Activated CD4-positive, alpha-beta T cell treated with anti-CD3 and anti-CD28 coated beads, Interleukin-2, amount 50 U/mL, for 24 hours (primary cell): ENCODE measurements at regions not wholly inside any gene's neighbourhood (a gene's known extent, or its start where the extent isn't known, plus 50 kb on each side); places are given as distances from the start of the nearest gene placed in this dataset.

Experiments
- DNase-seq, 2 donors: peaks; one replicate each; pipeline ENCODE4 v3.0.0-alpha.2; 2020; ENCODE audit warnings: low read depth in 1 of 2, low spot score in 1 of 2

DNA sequence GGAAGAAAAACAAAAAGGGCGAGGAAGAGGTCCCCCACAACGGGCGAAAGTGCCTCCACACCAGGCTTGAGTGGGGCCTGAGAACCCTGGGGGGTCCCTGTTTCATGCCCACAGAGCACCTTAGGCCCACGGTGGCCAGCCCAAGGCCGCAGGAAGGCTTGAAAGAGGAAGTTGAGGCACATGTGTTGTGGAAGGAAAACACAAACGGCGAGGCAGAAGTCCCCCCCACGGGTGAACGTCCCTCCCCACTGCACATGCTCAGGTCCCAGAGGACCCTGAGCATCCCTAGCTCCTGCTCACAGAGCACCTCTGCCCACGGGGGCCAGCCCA lies 371.5 kb downstream of the ALG10 start:
- DNase-seq: no peak

- DNase-seq: no peak
Observed at GRCh38 chr12:34394211-34395055, 372.1 kb downstream of the ALG10 start.

GRCh38 chr12:34395056-34396005 lies 373.0 kb downstream of the ALG10 start:
- no peak for DNase-seq

- no peak for DNase-seq
Observed at GRCh38 chr12:34396006-34396860, 373.9 kb downstream of the ALG10 start.

DNA sequence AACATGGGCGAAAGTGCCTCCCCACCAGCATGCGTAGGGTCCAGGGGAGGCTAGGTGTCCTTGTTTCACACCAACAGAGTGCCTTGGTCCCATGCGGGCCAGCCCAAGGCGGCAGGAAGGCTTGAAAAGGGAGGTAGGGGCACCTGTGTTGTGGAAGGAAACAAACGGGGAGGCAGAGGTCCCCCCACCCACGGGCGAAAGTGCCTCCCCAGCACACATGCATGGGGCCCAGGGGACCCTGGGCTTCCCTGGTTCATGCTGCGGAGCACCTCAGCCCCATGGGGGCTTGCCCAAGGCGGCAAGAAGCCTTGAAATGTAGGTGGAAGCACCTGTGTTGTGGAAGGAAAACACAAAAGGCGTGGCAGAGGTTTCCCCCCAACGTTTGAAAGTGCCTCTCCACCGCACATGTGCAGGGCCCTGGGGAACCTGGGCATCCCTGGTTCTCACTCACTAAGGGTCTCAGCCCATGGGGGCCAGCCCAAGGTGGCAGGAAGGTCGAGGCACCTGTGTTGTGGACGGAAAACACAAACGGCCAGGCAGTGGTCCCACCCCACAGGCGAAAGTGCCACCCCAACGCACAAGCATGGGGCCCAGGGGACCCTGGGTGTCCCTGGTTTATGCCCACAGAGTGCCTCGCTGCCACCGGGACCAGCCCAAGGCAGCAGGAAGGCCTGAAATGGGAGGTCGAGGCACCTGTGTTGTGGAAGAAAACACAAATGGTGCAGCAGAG lies 374.7 kb downstream of the ALG10 start:
- no peak for DNase-seq

- no peak for DNase-seq
Observed at GRCh38 chr12:34397591-34398365, 375.5 kb downstream of the ALG10 start.

GRCh38 chr12:34398366-34398705 lies 376.0 kb downstream of the ALG10 start:
- DNase-seq: no peak

DNA sequence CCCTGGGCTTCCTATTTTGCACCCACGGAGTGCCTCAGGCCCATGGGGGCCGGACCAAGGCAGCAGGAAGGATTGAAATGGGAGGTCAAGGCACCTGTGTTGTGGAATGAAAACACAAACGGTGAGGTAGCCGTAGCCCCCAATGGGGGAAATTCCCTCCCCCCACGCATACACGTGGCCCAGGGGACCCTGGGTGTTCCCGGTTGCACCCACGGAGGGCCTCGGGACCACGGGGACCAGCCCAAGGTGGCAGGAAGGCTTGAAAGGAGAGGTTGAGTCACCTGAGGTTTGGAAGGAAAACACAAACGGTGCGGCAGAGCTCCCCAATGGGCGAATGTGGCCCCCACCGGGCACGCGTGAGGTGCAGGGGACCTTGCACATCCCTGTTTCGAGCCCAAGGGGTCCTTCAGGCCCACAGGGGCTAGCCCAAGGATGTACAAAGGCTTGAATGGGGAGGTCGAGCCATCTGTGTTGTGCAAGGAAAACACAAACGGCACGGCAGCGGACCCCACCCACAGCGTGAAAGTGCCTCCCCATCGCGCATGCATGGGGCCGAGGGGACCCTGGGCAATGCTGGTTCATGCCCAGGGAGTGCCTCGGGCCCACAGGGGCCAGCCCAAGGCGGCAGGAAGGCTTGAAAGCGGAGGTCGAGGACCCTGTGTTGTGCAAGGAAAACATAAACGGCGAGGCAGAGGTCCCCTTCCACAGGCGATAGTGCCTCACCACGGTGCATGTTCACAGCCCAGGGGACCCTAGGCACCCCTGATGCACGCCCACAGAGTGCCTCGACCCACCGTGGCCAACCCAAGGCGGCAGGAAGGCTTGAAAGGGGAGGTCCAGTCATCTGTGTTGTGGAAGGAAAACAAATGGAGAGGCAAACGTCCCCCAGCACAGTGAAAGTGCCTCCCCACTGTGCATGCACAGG lies 376.7 kb downstream of the ALG10 start:
- no peak for DNase-seq

DNA sequence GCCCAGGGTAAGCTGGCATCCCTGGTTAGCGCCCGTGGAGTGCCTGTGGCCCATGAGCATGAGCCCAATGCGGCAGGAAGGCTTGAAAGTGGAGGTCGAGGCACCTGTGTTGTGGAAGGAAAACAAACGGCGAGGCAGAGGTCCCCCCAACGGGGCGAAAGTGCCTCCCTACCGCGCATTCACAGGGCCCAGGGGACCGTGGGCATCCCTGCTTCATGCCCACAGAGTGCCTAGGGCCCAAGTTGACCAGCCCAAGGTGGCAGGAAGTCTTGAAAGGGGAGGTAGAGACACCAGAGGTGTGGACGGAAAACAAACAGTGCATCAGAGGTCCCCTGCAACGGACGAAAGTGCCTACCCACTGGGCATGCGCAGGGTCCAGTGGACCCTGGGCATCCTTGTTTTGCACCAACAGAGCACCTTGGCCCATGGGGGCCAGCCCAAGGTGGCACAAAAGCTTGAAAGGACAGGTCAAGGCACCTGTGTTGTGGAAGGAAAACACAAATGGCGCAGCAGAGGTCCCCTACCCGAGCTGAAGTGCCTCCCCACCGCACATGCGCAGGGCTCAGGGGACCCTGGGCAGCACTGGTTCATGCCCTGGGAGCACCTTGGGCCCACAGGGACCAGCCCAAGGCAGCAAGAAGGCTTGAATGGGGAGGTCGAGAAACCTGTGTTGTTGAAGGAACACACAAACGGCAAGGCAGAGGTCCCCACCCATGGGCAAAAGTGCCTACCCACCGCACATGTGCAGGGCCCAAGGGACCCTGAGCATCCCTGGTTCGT lies 377.5 kb downstream of the ALG10 start:
- no peak for DNase-seq

DNA sequence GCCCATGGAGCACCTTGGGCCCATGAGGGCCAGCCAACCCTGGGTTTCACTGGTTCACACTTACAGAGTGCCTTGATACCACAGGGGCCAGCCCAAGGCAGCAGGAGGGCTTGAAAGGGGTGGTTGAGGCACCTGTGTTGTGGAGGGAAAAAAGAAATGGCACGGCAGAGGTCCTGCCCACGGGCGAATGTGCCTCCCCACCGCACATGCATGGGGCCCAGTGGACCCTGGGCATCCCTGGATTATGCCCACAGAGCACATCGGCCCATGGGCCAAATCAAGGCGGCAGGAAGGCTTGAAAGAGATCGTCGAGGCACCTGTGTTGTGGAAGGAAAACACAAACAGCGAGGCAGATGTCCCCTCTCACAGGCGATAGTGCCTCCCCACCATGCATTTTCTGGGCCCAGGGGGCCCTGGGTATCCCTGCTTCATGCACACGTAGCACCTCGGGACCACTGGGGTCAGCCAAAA lies 378.1 kb downstream of the ALG10 start:
- DNase-seq: no peak

DNA sequence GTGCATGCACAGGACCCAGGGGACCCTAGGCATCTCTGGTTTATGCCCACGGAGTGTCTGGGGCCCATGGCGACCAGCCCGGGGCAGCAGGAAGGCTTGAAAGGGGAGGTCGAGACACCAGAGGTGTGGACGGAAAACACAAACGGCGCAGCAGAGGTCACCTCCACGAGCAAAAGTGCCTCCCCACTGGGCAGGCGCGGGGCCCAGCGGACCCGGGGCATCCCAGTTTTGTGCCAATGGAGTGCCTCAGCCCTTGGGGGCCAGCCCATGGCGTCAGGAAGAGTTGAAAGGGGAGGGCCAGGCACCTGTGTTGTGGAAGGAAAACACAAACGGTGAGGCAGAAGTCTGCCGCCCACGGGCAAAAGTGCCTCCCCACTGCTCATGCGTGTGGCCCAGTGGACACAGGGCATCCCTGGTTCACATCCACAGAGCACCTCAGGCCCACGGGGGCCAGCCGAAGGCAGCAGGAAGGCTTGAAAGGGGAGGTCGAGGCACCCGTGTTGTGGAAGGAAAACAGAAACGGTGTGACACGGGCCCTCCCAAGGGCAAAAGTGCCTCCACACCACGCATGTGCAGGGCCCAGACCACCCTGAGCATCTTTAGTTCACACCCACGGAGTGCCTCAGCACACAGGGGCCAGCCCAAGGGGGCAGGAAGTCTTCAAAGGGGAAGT lies 378.8 kb downstream of the ALG10 start:
- no peak for DNase-seq

- no peak for DNase-seq
Observed at GRCh38 chr12:34401659-34402227, 379.4 kb downstream of the ALG10 start.

DNA sequence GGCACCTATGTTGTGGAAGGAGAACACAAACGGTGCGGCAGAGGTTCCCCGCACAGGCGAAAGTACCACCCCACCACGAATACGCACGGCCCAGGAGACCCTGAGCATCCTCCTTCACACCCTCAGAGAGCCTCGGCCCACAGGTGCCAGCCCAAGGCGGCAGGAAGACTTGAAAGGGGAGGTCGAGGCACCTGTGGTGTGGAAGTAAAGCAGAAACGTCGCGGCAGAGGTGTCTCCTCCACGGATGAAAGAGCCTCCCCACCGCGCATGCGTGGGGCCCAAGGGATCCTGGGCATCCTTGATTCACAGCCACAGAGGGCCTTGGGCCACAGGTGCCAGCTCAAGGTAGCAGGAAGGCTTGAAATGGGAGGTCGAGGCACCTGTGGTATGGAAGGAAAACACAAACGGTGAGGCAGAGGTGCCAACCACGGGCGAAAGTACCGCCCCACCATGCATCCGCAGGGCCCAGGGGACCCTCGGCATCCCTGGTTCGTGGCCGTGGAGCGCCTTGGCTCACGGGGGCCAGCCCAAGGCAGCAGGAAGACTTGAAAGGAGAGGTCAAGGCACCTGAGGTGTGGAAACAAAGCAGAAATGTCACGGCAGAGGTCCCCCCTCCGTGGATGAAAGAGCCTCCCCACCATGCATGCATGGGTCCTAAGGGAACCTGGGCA lies 380.1 kb downstream of the ALG10 start:
- no peak for DNase-seq

- DNase-seq: no peak
Observed at GRCh38 chr12:34402899-34403705, 380.8 kb downstream of the ALG10 start.

DNA sequence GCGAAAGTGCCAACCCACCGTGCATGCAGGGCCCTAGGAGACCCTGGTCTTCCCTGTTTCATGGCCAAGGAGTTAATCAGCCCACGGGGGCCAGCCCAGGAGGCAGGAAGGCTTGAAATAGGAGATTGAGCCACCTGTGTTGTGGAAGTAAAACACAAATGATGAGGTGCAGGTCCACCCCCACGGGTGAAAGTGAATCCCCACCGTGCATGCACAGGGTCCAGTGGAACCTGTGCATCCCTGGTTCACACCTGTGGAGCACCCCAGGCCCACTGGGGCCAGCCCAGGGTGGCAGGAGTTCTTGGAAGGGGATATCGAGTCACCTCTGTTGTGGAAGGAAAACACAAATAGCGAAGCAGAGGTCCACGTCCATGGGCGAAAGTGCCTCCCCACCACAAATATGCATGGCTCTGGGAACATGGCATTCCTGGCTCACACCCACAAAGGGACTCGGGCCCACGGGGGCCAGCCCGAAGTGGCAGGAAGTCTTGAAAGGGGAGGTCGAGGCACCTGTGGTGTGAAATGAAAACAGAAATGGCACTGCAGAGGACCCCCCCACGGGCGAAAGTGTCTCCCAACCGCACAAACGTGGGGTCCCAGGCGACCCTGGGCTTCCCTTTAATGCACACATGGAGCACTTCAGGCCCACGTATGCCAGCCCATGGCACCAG lies 381.5 kb downstream of the ALG10 start:
- no peak for DNase-seq
